Smooth muscle cell (in vitro differentiated cells): ENCODE measurements at regions not wholly inside any gene's neighbourhood (a gene's known extent, or its start where the extent isn't known, plus 50 kb on each side); places are given as distances from the start of the nearest gene placed in this dataset.

ENCODE experiments used
- DNase-seq: peaks from one replicate; lab custom pipeline; 2025; ENCODE audit not compliant: unreplicated experiment; lab: John Stamatoyannopoulos, UW
- H2AFZ ChIP-seq: fragments of 200-600 bp; sonication (generic); 2 replicates; pipeline ENCODE4 v1.6.0; 2016; ENCODE audit warnings: antibody characterized with exemption, low read depth, mild to moderate bottlenecking
- H3F3A ChIP-seq: fragments of 200-600 bp; sonication (generic); 2 replicates; pipeline ENCODE4 v1.6.0; 2017; ENCODE audit warnings: antibody characterized with exemption, low read depth
- H3K27ac ChIP-seq: fragments of 200-600 bp; sonication (generic); 2 replicates; pipeline ENCODE4 v1.5.1; 2016; ENCODE audit warnings: low read depth, mild to moderate bottlenecking
- H3K27me3 ChIP-seq: fragments of 200-600 bp; sonication (generic); 2 replicates; pipeline ENCODE4 v1.6.1; 2016; ENCODE audit warnings: low read depth, mild to moderate bottlenecking
- H3K36me3 ChIP-seq: fragments of 200-600 bp; sonication (generic); 2 replicates; pipeline ENCODE4 v1.5.1; 2016; ENCODE audit warnings: low read depth
- H3K4me1 ChIP-seq: fragments of 200-600 bp; sonication (generic); 2 replicates; pipeline ENCODE4 v1.5.1; 2016; ENCODE audit warnings: low read depth
- H3K4me2 ChIP-seq: fragments of 200-600 bp; sonication (generic); 2 replicates; pipeline ENCODE4 v1.6.0; 2016; ENCODE audit warnings: mild to moderate bottlenecking
- H3K4me3 ChIP-seq: fragments of 200-600 bp; sonication (generic); 2 replicates; pipeline ENCODE4 v1.5.1; 2016; ENCODE audit warnings: mild to moderate bottlenecking
- H3K79me2 ChIP-seq: fragments of 200-600 bp; sonication (generic); 2 replicates; pipeline ENCODE4 v1.6.0; 2016; ENCODE audit warnings: low read depth, mild to moderate bottlenecking
- H3K9ac ChIP-seq: fragments of 200-600 bp; sonication (generic); 2 replicates; pipeline ENCODE4 v1.6.0; 2016; ENCODE audit warnings: low read depth
- H3K9me3 ChIP-seq: fragments of 200-600 bp; sonication (generic); replicated peaks from 2 replicates; pipeline ENCODE4 v1.5.1; 2016; ENCODE audit warnings: low read depth
- H4K20me1 ChIP-seq: fragments of 200-600 bp; sonication (generic); 2 replicates; pipeline ENCODE4 v1.6.0; 2016; ENCODE audit warnings: low read depth
- CTCF ChIP-seq: fragments of 200-600 bp; sonication (generic); IDR thresholded peaks from 2 replicates; pipeline ENCODE4 v1.5.1; 2017; ENCODE audit warnings: borderline replicate concordance, mild to moderate bottlenecking, antibody characterized with exemption; ENCODE audit not compliant: insufficient read depth, poor library complexity, severe bottlenecking
- WGBS: methylation state at CpG from one replicate; pipeline ENCODE4 v1.1.7; 2016; ENCODE audit warnings: low lambda C conversion rate; 5-methylcytosine and 5-hydroxymethylcytosine counted together

GRCh38 chr7:21293771-21294170 is 134.1 kb upstream of the SP4 start:
- no peak overlapping the region for H3K4me3 ChIP-seq
- no peaks in the 10 kb centered on the region for H3K79me2 ChIP-seq
- TF ChIP-seq CTCF = no peak
- no peaks in the 10 kb centered on the region for H3F3A ChIP-seq
- no peaks in the 10 kb centered on the region for H4K20me1 ChIP-seq
- H3K9ac ChIP-seq = no peak overlapping the region
- no peak overlapping the region for H3K27ac ChIP-seq
- H3K4me2 ChIP-seq = no peak overlapping the region
- no peak for DNase-seq
- 95% methylated on average over 3 of the region's 3 CpGs for WGBS
- no peaks in the 10 kb centered on the region for H3K4me1 ChIP-seq
- H3K36me3 ChIP-seq = no peaks in the 10 kb centered on the region
- H3K9me3 ChIP-seq = no peaks in the 10 kb centered on the region
- H2AFZ ChIP-seq = no peak overlapping the region
- no peaks in the 10 kb centered on the region for H3K27me3 ChIP-seq

- no peaks in the 10 kb centered on the region for H3K4me1 ChIP-seq
These were observed 128.1 kb upstream of the SP4 start for GRCh38 chr7:21299766-21300165.

GRCh38 chr7:21300692-21301091 is 127.2 kb upstream of the SP4 start:
- WGBS = 84% methylated on average over 2 of the region's 2 CpGs
- H3K4me1 ChIP-seq = no peaks in the 10 kb centered on the region
- H3K9ac ChIP-seq = no peak overlapping the region
- DNase-seq = no peak
- no peaks in the 10 kb centered on the region for H3K36me3 ChIP-seq
- H3F3A ChIP-seq = no peaks in the 10 kb centered on the region
- no peaks in the 10 kb centered on the region for H3K27me3 ChIP-seq
- H3K79me2 ChIP-seq = no peaks in the 10 kb centered on the region
- no peak overlapping the region for H3K4me3 ChIP-seq
- H2AFZ ChIP-seq = no peak overlapping the region
- TF ChIP-seq CTCF = peak; percentile 14
- H4K20me1 ChIP-seq = no peaks in the 10 kb centered on the region
- no peaks in the 10 kb centered on the region for H3K9me3 ChIP-seq
- no peak overlapping the region for H3K27ac ChIP-seq
- no peak overlapping the region for H3K4me2 ChIP-seq

More at GRCh38 chr7:21299766-21300165, 128.1 kb upstream of the SP4 start:
- 91% methylated on average over 5 of the region's 5 CpGs for WGBS
- no peak overlapping the region for H3K27ac ChIP-seq
- H3K79me2 ChIP-seq = no peaks in the 10 kb centered on the region
- no peaks in the 10 kb centered on the region for H3K9me3 ChIP-seq
- no peak for TF ChIP-seq CTCF
- H3K36me3 ChIP-seq = no peaks in the 10 kb centered on the region
- H3K9ac ChIP-seq = no peak overlapping the region
- no peak overlapping the region for H3K4me2 ChIP-seq
- H3F3A ChIP-seq = no peaks in the 10 kb centered on the region
- H4K20me1 ChIP-seq = no peaks in the 10 kb centered on the region
- H2AFZ ChIP-seq = no peak overlapping the region
- DNase-seq = no peak
- H3K4me3 ChIP-seq = no peak overlapping the region
- H3K27me3 ChIP-seq = no peaks in the 10 kb centered on the region

- H3K4me2 ChIP-seq = no peak overlapping the region
- no peak overlapping the region for H2AFZ ChIP-seq
- no peak overlapping the region for H3K9ac ChIP-seq
- TF ChIP-seq CTCF = no peak
- no peaks in the 10 kb centered on the region for H3F3A ChIP-seq
- no peaks in the 10 kb centered on the region for H3K36me3 ChIP-seq
- no peak overlapping the region for H3K4me3 ChIP-seq
- H3K27ac ChIP-seq = no peak overlapping the region
- H3K79me2 ChIP-seq = no peaks in the 10 kb centered on the region
- WGBS = 86% methylated on average over 4 of the region's 4 CpGs
- H3K27me3 ChIP-seq = no peaks in the 10 kb centered on the region
- DNase-seq = no peak
- no peaks in the 10 kb centered on the region for H3K4me1 ChIP-seq
- H4K20me1 ChIP-seq = no peaks in the 10 kb centered on the region
- H3K9me3 ChIP-seq = no peaks in the 10 kb centered on the region
These were observed 123.0 kb upstream of the SP4 start for GRCh38 chr7:21304808-21305375.
